Renal pelvis (tissue), 1 donor: ENCODE measurements at regions not wholly inside any gene's neighbourhood (a gene's known extent, or its start where the extent isn't known, plus 50 kb on each side); places are given as distances from the start of the nearest gene placed in this dataset.

Experiments used
- DNase-seq: peaks from one replicate; pipeline ENCODE4 v3.0.0-alpha.2; 2013

DNA sequence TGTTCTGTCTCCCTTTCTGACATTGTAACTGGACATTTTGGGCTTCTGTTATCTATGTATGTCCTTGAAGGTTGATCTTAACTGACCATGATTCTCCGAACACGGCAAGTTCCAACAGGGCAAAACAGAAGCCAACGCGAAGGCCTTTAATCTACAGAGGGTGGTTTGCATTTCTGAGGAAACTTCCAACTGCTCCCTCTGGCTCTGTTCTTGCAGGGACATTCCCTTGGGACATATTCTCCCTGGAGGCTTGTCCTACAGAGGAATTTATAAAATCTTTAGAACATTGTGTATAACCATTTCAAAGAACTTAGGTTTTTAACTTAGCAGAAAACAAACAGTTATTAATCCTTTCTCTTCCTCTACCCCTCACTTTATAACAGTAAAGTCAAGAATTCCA lies 189.0 kb upstream of the CDYL start:
- no peak for DNase-seq

DNA sequence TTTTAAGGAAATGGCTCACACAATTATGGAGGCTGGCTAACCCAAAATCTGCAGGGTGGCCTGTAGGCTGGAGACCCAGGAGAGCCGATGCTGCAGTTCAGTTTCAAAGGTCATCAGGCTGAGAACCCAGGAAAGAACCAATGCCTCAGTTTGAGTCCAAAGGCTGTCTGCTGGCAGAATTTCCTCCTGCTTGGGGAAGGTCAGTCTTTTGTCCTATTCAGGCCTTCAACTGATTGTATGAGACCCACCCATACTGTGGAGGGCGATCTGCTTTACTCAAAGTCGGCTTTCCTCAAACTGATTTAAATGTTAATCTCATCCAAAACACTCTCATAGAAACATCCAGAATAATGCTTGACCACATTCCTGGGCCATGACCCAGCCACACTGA lies 189.7 kb upstream of the CDYL start:
- DNase-seq: no peak

DNA sequence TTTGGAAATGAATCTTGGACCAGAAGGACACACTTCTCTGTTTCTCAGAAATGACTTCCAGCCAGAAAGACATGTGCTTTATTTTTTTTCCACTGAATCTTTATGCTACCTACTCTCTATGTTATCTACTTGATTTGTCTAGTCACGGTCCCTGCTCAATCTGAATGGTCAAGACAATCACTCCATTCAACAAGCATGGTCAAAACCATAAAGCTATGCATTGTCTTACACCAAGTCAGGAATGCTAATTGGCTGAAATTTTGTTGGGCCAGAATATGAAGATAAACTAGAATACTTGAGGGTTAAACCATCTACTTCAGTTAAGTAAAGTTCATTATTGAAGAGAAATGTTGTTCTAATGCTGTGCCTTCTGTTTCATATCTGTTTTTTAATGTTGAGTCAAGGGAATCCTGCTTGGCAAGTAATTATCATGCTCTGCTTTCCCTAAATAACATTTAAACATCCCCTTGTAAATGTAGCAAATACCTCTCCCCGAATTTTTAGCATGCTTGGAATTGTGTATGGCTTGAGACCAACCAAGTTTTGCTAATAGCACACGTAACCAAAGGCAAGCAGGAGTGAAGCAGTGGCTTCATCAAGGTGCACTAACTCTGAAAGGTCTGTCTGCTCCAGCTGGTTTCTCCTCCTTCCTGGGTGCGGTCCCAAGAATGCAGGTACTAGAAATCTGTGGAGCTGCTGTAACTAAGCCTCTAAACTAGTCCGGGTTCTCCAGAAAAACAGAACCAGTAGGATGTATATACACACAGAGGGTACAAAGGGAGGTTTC lies 190.3 kb upstream of the CDYL start:
- no peak for DNase-seq

DNA sequence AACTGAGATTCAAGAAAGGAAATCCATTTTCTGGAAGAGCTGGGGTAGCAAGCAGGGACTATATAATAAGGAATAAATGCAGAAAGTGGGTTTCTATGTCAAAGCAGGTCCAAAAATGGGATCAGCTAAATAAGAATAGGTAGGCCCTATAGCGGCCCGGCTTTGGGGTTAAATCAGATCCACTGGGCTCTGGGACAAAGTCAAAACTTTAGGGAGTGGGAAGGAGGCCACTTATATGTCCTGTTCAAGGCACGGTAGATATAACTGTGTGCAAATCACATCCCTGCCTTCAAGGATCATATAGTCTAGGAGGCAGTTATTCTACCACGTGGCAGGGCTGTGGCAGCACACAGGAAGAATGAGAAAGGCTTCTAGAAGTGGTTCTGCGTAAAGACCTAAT lies 191.4 kb upstream of the CDYL start:
- no peak for DNase-seq

DNA sequence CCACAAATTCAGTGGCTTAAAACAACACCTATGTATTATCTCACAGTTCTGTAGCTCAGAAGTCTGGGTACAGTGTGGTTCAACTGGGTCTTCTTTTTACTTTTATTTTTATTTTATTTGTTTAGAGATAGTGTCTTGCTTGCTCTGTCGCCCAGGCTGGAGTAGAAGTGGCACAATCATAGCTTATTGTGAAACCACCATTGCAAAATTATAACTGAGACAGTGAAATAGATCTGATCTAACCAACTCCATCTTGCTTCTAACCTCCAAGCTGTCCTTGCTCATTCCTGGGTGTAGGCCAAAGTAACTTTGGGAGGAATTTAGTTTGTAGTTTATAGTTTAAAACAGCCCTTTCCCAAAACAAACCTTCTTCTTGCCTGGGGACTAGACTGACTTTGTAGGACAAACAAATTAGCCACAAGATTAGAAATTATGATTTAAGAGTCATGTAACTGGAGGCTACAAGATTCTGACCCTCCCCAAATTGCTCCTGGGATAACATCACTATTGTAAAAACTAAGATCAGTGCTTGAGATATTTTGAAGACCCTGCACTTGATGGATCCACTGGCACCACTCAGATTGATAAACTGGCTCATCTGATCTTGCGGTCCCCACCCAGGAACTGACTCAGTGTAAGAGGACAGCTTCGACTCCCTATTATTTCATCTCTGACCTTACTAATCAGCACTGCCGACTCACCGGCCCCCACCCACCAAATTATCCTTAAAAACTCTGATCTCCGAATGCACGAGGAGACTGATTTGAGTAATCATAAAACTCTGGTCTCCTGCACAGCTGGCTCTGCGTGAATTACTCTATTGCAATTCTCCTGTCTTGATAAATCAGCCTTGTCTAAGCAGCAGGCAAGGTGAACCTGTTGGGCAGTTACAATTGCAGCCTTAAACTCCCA lies 193.4 kb upstream of the CDYL start:
- DNase-seq: no peak

DNA sequence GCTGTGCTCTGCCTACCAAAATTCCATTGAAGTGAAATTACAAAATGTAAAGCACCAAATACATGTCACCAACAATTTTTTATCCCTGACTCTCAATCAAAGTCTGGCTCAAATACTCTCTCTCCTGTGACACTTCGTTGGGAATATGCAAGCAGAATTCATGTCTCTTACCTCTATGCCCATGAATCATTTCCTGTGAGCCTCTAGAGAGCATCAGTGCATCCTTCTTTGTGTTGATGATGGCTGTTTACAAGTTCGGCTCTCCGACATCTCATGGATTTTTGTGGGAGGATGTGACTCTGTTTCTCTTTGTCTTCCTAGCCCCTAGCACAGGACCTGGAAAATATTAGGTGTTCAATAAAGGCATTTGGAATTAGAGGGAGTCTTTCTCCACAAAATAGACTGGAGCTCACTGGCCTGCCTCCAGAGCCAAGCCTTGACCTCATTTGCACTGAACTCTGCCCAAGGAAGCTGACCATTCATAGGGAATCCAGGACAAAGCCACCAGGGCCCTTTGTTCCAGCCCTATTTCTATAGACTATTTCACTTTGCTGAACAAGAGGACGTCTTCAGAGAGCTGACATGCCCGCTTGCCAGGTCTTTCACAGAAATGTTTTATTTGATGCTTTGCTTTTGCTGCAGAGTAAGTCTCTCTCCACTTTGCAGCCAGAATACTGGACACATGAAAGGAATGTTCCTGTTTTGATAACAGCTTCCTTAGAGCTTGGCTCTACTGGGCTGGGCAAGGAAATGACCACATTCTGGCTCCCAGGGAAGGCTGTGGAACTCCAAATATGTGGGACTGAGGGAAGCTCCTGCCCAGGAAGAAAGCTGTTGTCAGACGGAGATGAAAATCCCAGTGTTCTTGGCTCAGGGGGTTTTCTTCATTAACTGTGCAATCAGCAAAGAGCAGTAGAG lies 194.5 kb upstream of the CDYL start:
- no peak for DNase-seq

DNA sequence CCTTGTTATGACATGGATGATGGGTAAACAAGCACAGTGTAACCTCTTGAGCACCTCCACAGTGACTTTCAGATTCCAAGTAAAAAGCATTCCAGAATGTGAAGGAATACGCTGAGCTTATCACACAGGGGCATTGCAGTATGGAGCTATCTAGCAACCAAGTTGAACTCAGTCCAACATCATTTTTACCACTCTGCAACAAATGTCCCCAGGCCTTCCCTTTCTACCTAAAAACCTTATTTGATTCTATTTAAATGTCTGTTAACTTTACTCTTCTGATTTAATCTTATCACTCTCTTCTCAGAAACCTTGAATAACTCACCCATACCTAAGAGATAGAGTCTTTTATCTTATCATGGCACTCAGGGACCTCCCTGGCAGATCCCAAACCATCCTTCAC lies 195.8 kb upstream of the CDYL start:
- no peak for DNase-seq

DNA sequence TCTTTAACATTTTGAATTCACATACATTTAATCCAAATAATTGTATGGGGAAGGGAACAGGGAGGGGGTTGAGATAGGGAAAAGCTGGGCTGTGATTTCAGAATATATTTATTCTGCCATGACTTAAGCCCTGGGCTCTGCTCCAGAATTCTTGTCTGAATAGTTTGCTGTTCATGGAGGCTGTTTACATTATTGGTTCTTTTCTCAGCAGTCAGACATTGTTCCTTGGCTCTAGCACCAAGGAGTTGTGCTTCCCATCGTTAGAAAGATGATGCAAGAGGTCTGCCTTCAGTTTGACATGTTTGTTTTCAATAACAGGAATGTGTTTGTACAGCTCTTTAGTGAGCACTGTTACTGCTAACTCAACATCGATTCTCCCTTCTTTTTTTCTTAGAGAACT lies 198.8 kb upstream of the CDYL start:
- DNase-seq: no peak

DNA sequence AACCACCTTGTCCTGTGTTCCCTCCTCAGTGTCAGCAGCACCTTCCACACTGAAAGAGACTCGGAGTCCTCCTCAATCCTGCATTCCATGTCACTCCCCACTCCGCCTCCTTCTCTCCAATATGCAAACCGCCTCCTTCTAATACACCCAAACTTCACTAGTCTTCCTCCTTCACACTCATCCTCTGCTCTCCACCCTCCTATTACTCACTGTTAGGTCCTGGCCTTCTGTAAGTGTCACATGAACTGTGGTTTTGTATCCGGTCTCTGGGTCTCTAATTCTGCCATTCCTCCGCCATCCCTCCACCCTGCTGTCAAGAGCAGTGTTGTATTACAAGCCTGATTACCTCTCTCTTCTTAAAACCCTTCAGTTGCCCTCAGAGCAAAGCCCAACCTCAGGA lies 200.5 kb upstream of the CDYL start:
- DNase-seq: no peak

DNA sequence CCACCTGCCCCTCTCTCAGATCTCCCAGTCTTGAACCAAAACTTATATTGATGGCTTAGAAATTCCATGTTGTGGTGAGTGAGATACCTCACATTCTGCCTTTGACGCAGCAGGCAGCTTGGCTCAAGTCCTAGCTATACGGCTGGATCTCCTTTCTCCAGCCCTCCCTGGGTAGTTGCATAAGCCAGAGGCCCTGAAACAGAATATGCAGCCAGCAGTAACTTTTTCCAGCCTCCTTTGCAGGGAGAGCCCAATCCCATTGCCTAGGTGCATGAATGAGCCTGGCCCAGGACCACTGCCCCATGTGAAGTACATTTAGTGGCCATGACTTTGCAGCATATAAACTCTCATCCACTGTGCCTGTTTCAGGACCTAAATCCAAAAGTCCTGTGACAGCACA lies 202.2 kb upstream of the CDYL start:
- no peak for DNase-seq

DNA sequence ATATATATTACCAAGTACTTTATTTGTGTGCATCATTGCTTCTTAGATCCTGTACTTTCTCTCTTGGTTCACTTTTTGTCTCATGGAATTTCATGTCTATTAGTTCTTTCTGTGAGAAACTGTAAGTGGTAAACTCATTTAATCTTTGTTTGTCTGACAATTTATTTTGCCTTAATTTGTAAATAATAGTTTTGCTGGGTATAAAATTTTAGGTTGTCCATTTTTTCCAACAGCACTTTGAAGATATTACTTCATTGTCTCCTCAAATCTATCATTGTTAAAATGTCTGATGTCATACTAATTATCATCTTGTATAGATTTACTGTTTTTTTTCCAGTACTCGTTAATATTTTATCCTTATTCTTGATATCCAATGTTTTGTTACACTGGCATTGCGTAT lies 205.2 kb upstream of the CDYL start:
- DNase-seq: no peak

DNA sequence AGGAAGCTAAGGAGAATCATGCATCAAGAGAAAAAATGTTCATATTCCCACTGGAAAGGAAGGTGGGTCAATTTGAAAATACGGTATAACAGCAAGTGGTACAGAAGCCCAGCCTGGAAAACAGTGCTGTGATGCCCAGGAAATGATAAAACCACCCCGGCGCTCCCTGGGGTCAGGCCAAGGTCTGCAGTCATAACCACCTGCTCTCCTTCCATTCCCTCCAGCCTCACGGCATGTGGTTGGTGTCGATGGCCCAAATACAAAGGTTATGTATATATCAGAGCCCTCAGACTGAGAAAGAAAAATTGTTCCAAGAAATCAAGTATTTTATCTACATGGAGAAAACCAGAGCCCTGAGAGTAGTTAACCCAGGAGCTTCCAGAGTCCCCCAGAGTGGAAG lies 208.1 kb upstream of the CDYL start:
- no peak for DNase-seq

DNA sequence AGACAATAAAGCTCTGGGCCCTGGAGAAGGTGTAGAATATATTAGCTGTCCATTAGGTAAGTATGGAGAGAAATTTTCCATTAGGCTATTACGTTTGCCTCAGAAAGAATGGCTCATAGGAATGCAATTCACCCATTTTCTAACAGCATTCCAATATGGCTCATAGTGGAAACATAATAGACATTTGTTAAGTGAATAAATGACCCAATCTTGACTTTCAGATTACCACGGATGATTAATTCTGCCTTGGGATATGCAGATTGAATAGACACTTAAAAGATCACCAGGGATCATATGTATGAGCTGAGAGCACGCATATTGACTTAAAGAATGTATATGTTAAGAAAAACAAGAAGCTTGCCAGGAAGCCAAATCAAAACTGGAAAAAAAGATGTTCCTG lies 209.1 kb upstream of the CDYL start:
- DNase-seq: no peak

DNA sequence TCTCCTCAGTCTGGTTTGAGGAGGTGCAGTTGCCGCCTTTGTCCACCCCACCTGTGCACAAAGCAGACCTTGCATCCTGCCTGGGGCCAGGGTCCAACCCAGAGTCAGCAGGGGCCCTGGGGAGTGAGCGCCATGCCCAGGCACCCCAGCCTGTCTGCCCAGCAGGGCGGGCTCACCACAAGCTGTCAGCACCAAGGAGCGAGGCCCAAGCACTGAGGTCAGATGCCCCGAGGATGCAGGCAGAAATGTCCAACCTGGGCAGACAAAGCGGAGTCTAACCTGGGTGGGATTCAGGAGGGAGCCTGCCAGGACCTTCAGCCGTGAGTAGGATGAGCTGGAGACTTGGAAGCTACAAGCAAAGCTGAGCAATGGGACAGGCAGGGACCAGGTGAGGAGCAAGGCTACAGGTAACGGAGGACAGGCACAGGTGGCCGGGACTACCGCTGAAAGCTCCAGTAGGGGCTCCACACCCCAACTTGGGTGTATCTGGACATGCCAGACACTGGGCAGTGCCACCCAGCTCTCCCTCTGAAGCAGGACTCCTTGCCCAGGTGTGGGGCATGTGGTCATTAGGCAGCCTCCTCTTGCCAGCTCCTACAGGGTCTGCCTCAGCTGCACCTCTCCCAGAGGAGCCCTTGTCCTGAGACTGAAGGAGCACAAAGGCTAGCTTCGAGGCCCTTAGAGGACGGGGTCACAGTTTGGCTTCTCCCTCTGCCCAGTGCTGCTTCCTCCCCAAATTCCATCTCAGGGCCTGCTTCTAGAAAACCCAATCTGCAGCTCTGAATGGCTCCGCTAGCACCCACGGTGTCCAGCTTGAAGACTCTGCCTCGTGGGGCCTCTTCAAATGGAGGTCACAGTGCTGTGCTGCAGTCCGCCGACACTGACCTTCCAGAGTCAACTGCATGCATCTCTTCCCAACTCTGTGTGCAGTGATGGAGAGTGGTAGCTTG lies 210.6 kb upstream of the CDYL start:
- DNase-seq: no peak

DNA sequence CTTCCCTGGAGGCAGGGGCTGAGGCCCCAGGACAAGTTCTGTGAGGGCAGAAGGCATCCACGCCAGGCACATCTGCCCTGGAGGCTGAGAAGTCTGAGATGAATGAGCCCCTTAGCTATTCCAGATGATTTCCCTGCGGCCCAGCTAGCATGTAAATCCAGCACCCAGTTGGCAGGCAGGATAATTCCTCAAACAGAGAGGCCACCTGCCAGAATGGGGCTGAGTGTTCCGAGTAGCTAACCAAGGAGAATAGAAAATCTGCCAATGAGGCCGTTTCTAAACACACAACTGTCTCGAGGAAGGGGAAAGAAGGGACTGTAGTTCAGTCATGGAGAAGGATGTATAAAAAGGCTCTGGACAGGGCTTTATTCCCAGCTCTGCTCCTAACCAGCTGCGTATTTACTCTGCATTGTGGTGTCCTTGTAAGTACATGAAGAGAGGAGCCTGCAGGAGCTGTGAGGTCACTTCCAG lies 211.4 kb upstream of the CDYL start:
- no peak for DNase-seq

DNA sequence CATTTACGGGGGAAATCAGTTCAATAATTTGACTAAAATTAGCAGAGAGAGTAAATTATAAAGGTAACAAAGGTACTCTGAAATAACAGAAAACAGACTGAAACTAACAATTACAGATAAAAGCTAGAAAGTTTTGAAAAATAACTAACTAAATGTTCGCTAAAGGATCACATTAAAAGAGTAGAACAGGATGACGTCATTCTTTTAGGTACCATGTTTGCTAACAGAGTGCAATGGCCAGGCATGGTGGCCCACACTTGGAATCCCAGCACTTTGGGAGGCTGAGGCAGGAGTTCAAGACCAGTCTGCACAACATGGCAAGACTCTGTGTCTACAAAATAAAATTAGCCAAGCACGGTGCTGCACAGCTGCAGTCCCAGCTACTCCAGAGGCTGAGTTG lies 212.3 kb upstream of the CDYL start:
- no peak for DNase-seq

DNA sequence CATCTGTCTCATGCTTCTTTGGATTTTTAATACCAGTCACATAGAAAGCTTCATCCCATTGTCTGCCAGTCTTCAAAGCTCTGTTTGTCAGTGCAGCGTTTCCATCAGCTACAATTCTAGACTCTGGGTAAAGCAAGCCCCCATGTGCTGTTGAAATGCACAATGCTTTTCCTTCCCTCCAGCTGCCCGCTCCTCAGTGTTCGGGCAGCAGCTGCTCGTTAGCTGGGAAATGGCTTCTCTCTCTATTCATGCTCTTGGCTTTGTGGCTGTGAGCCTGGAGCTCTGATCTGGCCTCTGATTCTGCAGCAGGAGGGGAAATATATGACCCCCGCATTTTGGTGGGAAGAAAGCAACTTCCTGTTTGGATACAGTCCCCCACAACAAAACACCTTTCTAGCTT lies 213.0 kb upstream of the CDYL start:
- no peak for DNase-seq

DNA sequence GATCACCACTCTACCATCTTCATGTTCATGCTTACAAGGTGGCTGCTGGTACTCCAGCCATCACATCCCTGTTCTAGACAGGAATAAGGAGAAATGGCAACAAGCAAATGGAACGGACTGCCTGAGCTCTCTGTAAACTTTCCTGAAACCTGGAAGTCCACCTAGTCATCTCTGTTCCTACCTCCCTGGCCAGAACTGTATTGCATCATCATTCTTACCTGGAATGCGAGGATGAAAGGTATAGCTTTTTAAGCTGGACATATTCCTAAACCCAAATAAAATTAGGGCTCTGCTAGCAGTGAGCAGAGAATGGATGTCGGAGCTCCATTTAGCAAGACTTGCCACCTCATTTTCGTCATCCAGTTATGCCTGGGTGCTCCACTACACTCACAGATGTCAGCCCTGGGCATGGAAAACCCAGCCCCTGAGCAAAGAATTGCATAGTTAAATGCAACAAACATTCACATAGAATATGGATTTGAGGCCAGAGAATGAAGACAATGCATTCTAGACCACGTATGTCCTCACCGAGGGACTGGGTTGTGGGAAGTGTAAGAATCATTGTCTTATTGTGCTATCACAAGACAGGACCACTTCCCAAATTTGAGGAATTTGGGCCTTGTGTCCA lies 214.3 kb upstream of the CDYL start:
- no peak for DNase-seq

DNA sequence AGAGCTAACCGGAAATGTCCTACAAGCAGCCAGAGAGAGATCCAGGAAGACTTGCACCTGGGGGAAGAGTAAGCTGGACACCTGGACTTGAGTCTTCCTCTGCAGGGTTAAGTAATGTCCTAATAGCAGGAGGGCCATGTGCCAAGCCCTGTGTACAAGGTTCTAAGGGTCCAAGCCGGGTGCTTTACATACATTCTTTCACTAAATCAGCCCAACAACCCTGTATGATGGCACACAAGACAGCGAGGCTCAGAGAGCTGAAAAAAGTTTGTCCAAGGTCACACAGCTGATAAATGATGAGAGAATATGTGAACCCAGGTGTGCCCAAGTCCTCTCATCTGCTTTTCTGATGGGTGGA lies 215.1 kb upstream of the CDYL start:
- no peak for DNase-seq

DNA sequence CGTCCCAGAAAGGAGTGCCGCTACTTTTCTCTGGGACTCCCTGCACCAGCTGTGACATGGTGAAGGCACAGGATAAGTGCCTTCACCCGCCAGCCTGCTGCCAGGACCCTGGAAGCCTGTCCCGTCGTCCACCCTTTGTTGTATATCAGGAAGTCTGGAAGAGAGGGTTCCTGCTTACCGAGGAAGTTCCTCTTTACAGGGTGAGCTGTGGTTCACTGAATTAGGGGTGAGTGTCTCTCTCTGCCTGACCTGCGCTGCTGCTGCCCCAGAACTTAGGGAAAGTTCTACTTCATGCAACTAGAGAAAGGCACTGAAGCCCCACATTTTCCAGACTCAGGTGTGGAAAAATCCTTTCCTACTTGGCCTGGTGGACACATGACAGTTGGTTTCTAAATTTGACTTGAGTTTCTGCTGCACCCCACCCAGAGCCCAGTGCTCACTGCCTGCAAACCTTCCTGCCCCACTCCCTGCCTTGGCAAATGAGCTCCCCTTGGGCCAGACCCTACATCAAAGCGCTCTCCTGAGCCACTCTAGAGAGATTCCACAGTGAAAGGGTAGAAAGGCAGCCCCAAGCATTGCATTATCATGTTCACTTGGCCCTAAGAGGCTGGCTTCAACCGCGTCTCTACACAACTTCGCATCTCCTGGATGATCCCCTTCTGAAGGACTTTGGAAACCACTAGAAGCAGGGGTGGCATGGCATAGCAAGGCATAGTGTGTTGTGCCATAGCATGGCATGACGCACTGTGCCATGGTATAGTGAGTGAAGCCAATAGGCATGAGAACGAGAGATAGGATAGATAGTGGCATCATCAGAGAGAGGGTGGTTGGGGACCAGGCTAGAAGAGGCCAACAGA lies 215.8 kb upstream of the CDYL start:
- DNase-seq: no peak
